Lung (tissue), 11 donors: ENCODE measurements at regions not wholly inside any gene's neighbourhood (a gene's known extent, or its start where the extent isn't known, plus 50 kb on each side); places are given as distances from the start of the nearest gene placed in this dataset.

ENCODE experiments used
- ATAC-seq: fragments of 200-7000 bp; cut with Tn5 transposase; one replicate; pipeline ENCODE4 v1.9.1; 2020; ENCODE audit warnings: moderate number of reproducible peaks; ENCODE audit not compliant: insufficient read depth, low FRiP score
- DNase-seq, 3 donors: peaks; one replicate each; pipeline ENCODE4 v3.0.0-alpha.2; 2013 to 2017
- H3K27ac ChIP-seq, 2 donors: one replicate each; pipeline ENCODE4 v1.5.1; 2013; ENCODE audit warnings: mild to moderate bottlenecking in 2 of 2, moderate library complexity in 2 of 2, control low read depth in 1 of 2, inconsistent platforms in 1 of 2, low read depth in 1 of 2, low read length in 1 of 2
- H3K27me3 ChIP-seq, 3 donors: one replicate each; pipeline ENCODE4 v1.5.1; 2013; ENCODE audit warnings: low read length in 2 of 3; ENCODE audit not compliant: control insufficient read depth in 3 of 3, insufficient read depth in 3 of 3
- H3K36me3 ChIP-seq, 4 donors: one replicate each; pipeline ENCODE4 v1.5.1; 2013; ENCODE audit warnings: low read length in 4 of 4, mild to moderate bottlenecking in 1 of 4, moderate library complexity in 1 of 4; ENCODE audit not compliant: control insufficient read depth in 4 of 4, insufficient read depth in 4 of 4
- H3K4me1 ChIP-seq, 5 donors: one replicate each; pipeline ENCODE4 v1.5.1; 2013; ENCODE audit warnings: low read length in 5 of 5, mild to moderate bottlenecking in 2 of 5, moderate library complexity in 1 of 5; ENCODE audit not compliant: control insufficient read depth in 5 of 5, insufficient read depth in 5 of 5
- H3K4me3 ChIP-seq: one replicate; pipeline ENCODE4 v1.5.1; 2013; ENCODE audit warnings: mild to moderate bottlenecking, control low read depth, moderate library complexity
- H3K9ac ChIP-seq, 2 donors: one replicate each; pipeline ENCODE4 v1.5.1; 2013; ENCODE audit warnings: low read length in 2 of 2, control low read depth in 1 of 2; ENCODE audit not compliant: insufficient read depth in 1 of 2
- H3K9me3 ChIP-seq, 4 donors: one replicate each; pipeline ENCODE4 v1.5.1; 2013; ENCODE audit warnings: low read length in 3 of 4, mild to moderate bottlenecking in 1 of 4, moderate library complexity in 1 of 4; ENCODE audit not compliant: control insufficient read depth in 4 of 4, insufficient read depth in 3 of 4
- WGBS, 2 donors: extraction: QIAGEN DNeasy Blood & Tissue Kit; methylation state at CpG; one replicate each; pipeline ENCODE4 v1.1.7; 2013; 5-methylcytosine and 5-hydroxymethylcytosine counted together
- TF ChIP-seq, protein P1 (sequence below): IDR thresholded peaks from 2 replicates; pipeline ENCODE4 v1.5.1; 2012; ENCODE audit warnings: mild to moderate bottlenecking; ENCODE audit errors: control extremely low read depth, extremely low read depth
- donor health status: control.
- donor health status: control.
- donor health status: Bipolar disorder and iron deficiency.
- donor health status: healthy.
- donor health status: DM: yes; HTN: yes; CAD: no.

DNA sequence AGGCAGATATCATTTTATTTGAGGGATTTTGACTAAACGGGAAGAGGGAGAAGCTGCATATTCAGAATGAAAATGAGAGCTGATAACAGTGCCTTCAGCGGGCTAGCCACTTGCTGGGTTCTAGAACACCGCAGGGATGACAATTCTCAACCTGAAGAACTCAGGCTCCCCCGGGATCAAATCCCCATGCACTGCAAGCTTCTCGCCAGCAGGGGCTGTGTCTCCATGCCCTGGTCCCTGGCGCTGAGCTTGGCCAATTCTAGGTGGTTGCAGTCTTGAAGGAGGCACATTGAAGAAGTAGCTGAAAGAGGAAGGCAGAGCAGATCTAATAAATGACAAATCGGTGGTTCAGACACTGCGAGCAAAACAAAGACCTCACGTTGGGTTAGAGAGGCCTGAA lies 128.7 kb downstream of the UQCRFS1 start:
- H3K4me3 ChIP-seq = no peak overlapping the region
- ATAC-seq (no peak), DNase-seq (no peak)
- no peaks in the 10 kb centered on the region for H3K4me1 ChIP-seq
- H3K36me3 ChIP-seq = no peaks in the 10 kb centered on the region
- H3K27me3 ChIP-seq = peaks cover 0 to 15% (median 5%) of the 10 kb centered on the region in 3 donors
- no peak overlapping the region for H3K9ac ChIP-seq
- 68% methylated on average over 9 of the region's 9 CpGs for WGBS, 2 donors
- H3K9me3 ChIP-seq = no peaks in the 10 kb centered on the region
- TF ChIP-seq, protein P1, sequence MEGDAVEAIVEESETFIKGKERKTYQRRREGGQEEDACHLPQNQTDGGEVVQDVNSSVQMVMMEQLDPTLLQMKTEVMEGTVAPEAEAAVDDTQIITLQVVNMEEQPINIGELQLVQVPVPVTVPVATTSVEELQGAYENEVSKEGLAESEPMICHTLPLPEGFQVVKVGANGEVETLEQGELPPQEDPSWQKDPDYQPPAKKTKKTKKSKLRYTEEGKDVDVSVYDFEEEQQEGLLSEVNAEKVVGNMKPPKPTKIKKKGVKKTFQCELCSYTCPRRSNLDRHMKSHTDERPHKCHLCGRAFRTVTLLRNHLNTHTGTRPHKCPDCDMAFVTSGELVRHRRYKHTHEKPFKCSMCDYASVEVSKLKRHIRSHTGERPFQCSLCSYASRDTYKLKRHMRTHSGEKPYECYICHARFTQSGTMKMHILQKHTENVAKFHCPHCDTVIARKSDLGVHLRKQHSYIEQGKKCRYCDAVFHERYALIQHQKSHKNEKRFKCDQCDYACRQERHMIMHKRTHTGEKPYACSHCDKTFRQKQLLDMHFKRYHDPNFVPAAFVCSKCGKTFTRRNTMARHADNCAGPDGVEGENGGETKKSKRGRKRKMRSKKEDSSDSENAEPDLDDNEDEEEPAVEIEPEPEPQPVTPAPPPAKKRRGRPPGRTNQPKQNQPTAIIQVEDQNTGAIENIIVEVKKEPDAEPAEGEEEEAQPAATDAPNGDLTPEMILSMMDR = no peak
- H3K27ac ChIP-seq = no peak overlapping the region

DNA sequence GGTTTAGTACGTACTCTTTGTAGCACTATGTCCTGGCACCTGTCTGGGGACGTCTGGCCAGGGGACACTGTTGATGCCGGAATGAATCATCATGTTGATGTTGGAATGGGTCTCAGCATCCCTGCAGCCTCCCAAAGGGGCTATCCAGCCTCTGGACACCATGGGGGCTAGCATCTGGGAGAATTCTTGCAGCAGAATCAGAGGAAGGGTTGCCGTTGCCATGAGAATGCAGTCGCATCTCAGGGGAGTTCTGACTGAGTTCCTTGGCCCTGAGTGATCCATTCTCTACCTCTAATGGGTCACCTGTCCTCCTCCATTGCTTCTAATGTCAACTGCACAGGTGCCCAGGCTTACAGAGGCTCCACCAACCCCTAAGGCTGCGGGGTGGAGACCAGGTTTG lies 129.1 kb downstream of the UQCRFS1 start:
- H3K27ac ChIP-seq = no peak overlapping the region
- TF ChIP-seq, protein P1 = no peak
- H3K9ac ChIP-seq = no peak overlapping the region
- DNase-seq (no peak), ATAC-seq (no peak)
- H3K9me3 ChIP-seq = no peaks in the 10 kb centered on the region
- H3K27me3 ChIP-seq = peaks cover 0 to 15% (median 5%) of the 10 kb centered on the region in 3 donors
- H3K4me1 ChIP-seq = no peaks in the 10 kb centered on the region
- 86 to 94% methylated on average over 6 of the region's 6 CpGs for WGBS, 2 donors
- no peaks in the 10 kb centered on the region for H3K36me3 ChIP-seq
- no peak overlapping the region for H3K4me3 ChIP-seq

GRCh38 chr19:29079356-29080032 lies 133.5 kb downstream of the UQCRFS1 start:
- WGBS, 2 donors = 79 to 83% methylated on average over 14 of the region's 14 CpGs
- peaks cover 0 to 3% (median 0%) of the 10 kb centered on the region in 5 donors for H3K4me1 ChIP-seq
- no peak overlapping the region for H3K4me3 ChIP-seq
- peaks cover 0 to 5% (median 0%) of the 10 kb centered on the region in 4 donors for H3K9me3 ChIP-seq
- H3K27ac ChIP-seq = no peak overlapping the region
- ATAC-seq (no peak), DNase-seq (no peak)
- H3K9ac ChIP-seq = no peak overlapping the region
- H3K27me3 ChIP-seq = peaks cover 4 to 15% (median 5%) of the 10 kb centered on the region in 3 donors
- H3K36me3 ChIP-seq = no peaks in the 10 kb centered on the region
- TF ChIP-seq, protein P1 = no peak
